Astrocyte of the hippocampus (primary cell): ENCODE measurements at regions not wholly inside any gene's neighbourhood (a gene's known extent, or its start where the extent isn't known, plus 50 kb on each side); places are given as distances from the start of the nearest gene placed in this dataset.
A peak's percentile ranks its signal among the peaks of the same experiment; 100 is the strongest.

Experiments used
- DNase-seq: peaks from one replicate; pipeline ENCODE4 v3.0.0; 2011; ENCODE audit warnings: low read depth, low spot score

DNA sequence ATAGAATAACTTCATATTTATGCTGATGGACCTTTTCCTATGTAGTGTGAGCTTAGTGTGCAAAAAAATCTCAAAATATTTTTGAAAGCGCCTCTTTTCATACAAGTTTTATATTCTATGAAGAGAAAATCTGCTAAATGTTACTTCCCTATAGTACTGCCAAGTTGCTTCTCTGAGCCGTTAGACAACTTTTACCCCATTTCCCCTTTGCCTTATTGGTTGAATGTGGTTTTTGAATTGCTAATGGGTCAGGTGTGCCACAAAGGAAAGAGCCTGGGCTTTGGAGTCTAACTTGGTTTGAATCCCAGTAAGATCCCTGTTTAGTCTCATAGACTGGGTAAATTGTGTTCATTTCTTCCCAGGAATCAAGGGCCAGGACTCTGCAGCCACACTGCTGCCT is 261.5 kb downstream of the SNX10 start:
- no peak for DNase-seq

DNA sequence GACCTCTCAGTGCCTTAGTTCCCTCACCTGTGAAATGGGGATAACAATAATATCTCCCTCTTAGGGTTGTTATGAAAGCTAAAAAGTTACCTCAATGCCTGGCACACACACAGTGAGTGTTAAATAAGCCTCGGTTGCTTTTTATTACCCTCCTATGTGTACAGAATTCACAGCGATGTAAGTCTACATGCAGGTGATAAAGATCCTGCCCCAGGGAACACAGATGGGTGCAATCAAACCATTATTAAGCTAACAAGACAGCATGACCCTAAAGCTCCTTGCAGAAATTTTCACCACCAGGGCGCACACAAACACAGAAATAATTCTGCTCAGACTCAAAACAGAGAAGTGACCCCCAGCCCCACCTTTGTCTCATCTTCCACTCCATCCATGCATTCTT is 261.9 kb downstream of the SNX10 start:
- DNase-seq, result no peak

DNA sequence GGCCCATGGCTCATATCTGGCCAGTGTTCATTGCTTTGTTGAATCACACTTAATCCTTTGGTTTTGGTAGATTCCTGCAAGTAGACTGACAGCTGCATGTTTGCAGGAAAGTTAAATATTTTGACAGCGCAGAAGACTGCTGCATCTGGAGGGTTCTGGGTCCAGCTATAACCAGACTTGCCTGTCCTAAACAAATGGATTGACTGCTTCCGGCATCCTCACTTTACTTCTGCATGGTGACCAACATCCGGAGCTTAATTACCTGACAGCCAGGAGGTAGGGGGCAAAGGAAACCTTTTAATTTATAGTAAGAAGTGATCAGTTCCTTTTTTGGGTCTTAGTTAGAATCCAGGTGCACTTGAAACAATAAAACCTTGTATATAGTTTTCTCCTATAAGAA is 263.3 kb downstream of the SNX10 start:
- DNase-seq, result no peak

DNA sequence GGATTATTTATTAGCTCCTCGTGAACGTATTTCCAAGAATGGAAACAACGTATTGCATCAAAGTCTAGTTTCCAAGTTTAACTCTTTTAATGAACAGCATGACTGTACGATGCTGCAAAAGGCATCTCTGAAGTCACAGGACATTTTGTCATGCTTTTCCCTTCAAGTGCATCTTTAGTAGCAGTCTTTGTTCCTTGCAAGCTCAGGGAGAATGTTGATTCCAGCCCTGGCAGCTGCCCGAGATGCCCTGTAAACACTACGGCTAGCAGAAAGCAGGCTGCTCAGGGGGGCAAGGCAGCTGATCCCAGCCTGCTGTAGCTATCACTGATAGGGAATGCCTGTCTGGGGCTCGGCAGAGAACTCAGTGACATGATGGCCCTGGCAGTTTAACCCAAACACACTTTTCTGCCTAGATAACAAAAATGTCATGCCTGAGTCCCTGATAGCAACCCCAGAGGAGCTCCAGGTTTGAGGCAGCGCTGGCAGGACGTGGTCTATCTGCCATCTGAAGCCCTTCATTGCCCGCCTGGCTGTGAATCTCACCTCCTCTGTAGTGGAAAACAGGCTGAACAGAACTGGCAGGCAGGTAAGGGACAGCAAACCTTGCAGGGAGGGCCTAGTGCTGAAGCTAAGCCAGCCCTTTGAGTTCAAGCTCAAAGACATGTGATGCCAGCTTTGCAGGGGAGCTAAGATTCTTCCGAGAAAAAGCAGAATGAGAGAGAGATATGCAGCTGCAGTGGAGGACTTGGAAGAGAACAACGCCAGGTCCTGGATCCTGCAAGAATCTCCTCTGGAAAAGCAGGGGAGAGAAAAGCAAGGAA is 264.6 kb downstream of the SNX10 start:
- DNase-seq, result peak; percentile 32

DNA sequence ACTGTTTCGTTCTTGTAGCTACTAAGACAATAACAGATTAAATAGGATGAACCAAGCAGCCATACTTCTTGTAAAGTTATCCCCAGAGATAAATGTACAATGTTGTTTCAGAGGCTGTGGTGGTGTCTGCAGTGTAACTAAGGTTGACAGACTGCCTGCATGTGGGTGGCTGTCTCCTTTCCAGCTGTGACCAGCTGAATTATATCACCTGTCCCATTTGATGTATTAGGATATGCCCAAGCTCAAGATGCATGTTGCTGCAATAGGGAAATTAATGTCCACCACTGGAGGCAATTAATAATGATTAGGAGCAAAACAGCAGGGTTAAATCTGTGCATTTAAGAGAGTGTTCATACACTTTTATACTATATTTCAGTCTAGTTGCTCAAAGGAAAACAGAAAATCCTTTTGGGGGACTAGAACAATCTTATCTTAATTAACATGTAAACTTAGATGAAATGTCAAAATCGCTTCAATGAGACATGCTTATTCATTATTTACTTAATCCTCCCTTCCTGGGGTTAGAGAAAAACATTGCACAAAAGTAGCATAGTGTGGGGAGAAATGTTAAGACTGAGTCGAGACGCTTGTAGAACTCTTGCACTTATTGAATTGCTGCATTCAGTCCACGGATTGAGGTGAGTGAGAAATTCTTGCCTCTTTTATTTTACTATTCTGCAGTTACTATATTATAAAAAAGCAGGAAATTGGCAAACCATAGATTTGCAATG is 269.0 kb downstream of the SNX10 start:
- DNase-seq, result no peak

DNA sequence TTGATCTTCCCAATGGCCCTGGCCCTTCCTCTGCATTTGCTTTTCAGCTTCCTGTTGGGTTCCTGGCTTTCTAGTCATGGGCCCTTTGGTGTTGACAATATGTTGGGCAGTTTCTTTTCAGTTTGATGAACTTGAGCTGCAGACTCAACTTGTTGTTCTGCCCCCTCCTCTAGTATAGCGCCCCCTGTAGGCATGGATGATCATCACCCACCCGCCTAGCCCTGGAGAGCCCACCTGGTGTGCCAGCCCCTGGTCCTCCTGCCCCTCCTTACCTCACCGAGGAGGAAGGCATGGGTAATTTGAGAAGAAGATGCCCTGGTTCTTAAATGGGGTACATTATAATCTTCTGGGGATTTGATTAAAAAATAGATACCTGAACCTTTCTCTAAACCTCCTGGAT is 271.2 kb downstream of the SNX10 start:
- no peak for DNase-seq

DNA sequence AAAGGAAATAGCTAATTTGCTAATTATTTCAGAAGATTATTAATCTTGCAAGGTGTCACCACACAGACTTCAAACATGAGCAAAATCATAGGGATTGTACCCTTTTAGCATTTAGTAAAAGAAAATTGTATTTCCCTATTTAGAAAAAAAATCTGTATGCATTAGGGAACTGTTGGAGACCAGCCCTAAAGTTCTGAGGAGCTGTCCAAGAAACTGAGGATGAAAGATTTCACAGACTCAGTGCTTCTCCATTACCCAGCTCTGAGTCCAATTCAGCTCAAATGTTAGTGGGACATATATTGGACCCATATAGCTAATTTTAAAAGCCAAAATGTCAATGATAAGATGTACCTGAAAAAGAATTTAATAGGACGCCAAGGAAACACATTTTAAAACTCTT is 271.7 kb downstream of the SNX10 start:
- DNase-seq, result no peak

DNA sequence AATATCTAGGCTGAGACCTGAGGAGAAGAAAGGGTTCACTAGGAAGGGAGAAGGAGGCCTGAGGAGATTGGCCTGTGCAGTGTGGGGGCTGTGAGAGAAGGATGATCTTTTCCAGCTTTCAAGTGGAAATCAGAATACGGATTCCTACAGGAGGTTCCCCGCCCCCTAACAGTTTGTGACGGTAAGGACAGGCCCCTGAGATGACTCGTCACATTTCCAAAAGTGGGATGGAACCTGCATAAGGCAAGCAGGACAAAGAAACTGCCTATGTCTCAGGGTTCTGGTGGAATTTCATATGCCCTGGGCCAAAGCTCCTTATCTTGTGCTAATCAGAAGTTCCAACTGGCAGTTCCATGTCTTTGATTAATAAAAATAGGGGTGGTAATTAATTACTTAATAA is 275.6 kb downstream of the SNX10 start:
- DNase-seq, result no peak

DNA sequence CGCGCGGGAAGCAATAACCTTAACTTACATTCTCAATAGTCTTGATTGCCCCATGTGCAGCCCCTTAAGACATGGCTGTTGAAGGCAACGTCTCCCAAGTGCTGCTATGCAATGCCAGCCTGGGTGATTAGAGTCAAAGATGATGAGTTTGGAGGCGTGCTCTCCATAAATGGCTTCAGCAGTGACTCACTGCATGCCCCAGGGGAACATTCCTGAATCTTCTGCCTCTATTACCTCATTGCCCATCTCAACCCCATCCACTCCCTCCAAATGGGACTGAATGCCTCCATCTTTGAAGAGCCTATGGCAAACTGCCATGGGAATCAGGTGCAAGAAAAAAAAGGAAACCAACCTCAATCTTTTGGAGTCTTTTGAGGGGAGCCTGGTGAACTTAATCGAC is 282.8 kb downstream of the SNX10 start:
- no peak for DNase-seq

DNA sequence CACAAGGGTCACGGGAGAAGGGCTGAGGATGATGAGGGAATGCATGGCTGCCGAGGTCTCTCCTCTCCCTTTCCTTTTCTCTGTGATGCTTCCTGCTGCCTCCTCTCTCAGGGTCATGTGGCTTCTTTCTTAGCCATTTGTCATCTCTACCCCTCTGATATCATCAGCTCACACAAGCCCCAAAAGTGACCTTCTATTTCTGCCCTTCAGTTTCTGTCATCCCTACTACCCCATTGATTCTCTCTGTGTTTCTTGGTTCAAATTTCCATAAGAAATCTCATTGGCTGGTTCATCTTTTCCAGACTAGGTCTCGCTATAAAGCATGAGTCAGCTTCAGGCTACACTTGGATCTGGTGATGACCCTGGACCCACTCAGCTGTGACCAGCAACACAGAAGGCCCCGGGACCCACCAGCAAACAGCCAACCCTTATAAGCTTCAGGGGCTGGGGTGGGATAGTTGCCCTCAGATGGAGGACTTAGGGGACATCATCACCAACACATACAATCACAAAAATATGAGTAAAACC is 284.3 kb downstream of the SKAP2 start:
- peak; percentile 11 for DNase-seq

DNA sequence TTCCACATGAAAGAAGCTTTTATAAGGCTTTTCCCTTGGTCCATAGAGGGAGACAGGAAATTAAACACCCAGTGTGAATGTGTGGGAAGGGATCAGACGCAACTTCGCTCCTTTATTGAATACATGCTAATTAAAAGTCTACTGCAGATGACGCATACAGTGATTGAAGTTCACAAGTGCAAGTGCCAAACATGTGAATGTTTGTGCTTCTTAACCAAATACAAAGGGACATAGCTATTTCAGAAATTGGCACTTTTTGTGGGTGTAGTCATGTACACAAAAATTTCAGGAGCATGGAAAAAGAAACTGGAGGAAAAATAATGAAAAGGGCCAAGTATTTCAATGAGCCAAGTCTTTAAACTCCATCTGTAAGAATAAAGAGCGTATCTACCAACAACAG is 283.7 kb downstream of the SKAP2 start:
- peak; percentile 71 for DNase-seq

DNA sequence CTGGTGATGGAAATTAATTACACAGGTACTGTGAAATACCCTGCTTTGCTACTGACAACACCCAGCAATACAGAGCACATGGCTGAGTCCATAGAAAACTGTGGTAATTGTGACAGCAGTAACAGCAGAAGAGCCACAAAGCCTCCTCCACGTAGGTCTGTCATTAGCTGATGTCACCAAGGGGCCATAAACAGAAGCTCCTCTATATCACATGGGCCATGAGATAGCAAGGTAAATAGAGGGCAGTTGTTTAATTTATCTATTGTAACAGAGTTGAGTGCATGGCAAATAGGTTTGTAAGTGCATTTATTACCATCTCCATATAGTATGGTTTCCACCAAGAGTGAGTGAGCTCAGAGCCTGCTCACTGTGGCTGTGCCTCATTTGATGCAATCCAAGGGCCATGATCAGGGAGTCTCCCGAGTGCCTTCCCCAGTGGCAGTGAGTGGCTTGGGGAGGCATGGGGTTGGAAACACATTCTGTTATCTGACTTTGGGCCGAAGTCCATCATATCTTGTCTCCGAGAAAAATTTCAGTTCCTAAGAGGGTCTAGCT is 281.2 kb downstream of the SKAP2 start:
- no peak for DNase-seq

DNA sequence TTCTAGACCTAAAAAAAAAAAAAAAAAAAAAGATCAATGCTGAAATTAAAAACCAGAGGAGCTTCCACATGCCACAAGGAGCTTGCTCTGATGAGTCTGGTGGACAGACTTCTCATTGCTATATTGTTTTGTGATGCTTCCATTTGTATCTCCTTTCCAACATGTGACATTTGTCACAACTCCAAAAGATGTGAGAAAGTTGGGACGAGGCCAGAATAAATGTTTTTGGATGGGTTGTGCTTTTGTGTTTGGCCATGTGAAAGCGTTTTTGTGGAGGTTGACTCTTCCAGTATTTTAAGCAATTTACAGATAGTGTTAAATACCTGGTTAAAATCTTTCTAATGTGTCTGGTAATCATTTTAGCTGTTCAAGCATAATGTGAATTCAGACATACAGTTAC is 280.1 kb downstream of the SKAP2 start:
- no peak for DNase-seq

DNA sequence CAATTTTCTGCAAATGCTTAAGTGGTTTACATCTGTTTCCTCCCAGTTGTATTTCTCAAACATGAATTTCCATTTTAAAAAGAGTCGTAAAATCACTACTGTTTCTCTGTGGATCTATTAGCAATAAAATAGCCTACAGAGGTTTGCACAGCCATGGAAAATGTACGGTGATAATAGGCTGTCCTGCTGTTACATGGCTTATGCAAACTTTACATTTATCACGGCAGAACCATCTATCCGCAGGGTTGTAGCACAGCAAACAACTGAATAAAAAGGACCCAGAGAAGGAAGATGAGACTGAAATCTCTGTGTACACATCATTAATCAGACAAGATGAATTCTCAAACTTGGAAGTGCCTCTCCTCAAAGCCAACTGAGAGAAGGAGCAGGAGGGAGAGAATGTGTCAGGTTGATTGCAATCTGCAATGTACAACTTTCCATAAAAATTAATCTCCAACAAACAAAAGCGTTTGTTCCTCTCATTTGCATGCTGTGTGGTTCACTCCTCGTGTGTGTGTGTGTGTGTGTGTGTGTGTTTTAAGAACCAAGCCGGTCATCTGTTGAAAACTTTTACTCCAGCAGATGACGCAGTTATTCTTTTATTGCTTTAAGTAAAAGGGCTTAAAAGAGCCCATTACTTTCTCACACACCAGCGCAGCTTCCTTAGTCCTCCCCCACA is 279.3 kb downstream of the SKAP2 start:
- DNase-seq, result no peak

DNA sequence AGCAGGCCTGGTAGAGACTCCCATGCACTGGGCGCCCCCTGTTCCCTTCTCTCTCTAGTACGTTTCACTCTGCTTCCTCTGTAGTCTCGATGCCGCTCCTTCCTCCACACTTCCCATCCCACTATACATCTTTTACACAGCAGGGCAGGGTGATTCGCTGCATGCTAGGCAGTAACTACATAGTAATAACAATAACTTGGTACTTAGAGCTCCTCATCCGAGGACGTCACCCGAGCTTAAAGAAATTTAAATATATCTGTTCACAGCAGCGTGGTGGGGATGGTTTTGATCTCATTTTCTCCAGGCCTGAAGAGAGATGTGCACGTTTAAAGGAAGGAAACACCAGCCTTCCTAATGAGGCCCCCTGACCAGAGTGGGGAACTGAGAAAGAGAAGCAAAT is 276.9 kb downstream of the SKAP2 start:
- no peak for DNase-seq

DNA sequence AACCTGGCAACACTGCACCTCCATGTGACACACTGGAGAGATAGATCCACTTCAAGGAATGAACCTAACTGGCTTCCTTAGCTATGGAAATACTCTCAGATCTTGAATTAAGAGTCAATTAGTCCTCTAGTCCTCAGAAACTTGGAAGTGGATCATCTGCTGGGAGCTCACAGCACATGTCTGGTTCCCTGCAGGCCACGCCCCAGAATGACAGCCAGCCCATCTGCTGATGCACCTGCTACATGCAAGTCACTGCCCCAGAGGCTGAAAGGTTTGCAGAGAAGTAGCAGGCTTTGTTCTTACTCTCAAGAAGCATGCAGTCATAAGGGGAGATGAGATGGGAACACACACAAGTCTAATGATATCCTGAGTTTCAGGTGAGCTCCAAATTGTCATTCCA is 275.9 kb downstream of the SKAP2 start:
- DNase-seq, result no peak

DNA sequence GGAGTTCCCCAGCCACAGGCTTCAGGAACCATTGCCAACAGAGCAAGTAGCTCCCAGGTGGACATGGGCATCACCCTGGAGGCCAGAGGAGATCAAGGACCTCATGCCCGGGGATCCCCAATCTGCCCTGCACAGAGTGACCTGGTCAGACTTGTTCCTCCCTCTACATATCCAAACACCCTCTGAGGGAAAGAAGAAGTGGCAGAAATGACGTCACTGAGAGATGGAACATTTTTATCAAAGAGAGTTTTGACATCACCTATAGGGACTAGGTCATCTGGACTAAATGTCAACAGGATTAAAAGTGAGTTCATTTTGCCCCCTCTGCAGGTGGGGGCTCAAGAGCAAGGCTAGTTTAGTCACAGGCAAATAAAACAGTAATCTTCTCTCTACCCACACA is 273.7 kb downstream of the SKAP2 start:
- DNase-seq, result no peak

DNA sequence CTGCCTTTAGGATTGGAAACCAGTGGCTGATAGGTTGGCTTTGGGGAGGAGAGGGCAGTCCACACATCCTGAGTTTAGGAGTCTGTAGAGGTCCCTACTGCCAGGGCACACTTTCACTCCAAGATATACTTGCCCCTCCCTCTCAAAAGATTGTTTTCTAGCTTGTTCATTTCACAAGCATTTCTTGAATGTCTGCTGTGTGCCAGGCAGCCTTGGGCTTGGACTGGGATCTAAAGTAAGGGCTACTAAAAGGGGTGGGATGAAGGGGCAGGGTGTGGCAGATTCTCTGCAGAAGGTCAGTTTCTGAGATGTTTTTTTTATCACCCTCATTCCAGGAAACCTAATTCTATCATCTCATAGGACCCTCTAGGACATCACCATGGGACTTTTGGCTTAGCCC is 272.4 kb downstream of the SKAP2 start:
- DNase-seq, result peak; percentile 46

DNA sequence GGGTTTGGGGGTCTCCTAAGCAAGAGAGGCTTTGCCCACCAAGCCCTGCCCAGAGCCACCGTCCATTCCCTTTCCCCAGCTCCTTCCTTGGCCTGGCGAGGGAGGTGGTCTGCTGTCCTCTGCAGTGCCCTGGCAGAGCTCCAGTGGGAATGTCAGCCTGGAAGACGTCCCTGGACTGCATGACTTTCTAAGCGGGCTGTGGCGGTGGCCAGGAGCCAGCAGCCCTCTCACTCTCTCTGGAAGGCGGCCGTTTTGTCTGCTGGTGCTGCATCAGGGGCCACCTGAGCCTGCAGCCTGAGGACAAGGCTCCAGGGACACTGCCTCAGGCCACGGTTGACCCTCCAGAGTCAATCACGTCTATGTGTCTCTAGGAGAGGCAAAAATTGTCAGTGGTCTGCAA is 271.0 kb downstream of the SKAP2 start:
- DNase-seq, result peak; percentile 41

DNA sequence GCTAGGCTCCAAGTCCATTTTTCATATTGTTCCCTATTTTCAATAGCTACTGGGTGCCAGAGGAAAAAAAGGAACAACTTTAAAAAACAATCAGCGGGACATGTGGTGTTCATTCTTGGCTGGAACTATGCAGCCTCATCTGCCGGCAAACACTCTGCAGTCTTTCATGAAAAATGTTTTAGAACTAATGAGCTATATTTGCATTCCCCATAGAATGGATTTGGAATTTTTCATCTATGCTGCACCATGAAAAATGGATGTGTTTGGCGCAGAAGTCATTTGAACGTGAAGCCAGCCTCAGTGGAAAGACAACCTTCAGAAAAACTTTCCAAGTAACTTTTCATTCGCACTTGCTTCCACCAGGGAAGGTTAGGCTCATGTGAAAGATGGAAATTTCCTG is 270.5 kb downstream of the SKAP2 start:
- no peak for DNase-seq

DNA sequence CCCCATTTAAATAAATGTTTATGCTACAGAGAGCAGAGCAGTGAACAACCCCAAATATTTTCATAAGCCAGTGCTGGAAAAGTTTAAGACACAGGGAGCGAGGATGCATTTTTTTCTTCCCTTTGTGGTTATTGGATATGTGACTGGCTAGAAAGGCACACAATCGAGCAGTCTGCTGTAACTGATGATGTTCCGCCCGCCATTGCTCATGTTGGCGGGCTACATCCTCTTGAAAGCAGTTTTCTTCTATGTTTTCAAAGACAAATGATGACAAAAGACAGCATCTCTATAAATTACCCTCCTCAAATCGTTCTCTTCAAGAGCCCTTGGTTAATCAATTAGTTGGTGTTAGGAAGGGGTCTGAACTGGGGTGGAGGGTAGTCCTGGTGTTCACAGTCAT is 269.8 kb downstream of the SKAP2 start:
- DNase-seq, result peak; percentile 16

DNA sequence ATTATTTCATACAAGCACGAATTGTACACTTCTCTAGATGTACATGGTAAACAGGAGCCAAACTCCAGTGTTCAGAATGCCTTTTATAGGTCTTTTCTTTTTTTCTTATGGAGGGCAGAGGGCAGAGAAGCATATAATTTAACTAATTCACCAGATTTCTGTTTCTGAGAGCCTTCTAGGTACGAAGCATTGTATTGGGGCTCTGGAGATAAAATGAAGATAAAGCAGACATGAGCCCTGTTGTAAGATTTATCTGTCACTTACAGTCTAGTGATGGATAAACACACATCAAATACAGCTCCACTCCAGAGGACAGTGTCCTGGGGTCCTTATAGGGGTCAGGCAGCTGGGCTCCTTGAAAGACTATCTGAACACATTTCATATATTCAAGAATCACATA is 265.5 kb downstream of the SKAP2 start:
- no peak for DNase-seq
